HFF-Myc (cell line): ENCODE measurements at regions not wholly inside any gene's neighbourhood (a gene's known extent, or its start where the extent isn't known, plus 50 kb on each side); places are given as distances from the start of the nearest gene placed in this dataset.
"Not testable (repeated sequence)": the region's sequence is repeated elsewhere in the genome, so short reads cannot be mapped to it uniquely, and the experiment has no call there.

Source experiments
- DNase-seq: peaks from one replicate; pipeline ENCODE4 v3.0.0-alpha.2; 2011; ENCODE audit warnings: low read depth; ENCODE audit errors: extremely low read depth
- H3K4me3 ChIP-seq: replicated peaks from 2 replicates; pipeline ENCODE4 v1.5.1; 2011; ENCODE audit warnings: low read depth, mild to moderate bottlenecking, control low read depth, low read length
- TF ChIP-seq, protein P1 (sequence below): IDR thresholded peaks from 2 replicates; pipeline ENCODE4 v1.5.1; 2012; ENCODE audit warnings: mild to moderate bottlenecking, low read depth, low read length, control low read depth; ENCODE audit errors: missing control alignments

DNA sequence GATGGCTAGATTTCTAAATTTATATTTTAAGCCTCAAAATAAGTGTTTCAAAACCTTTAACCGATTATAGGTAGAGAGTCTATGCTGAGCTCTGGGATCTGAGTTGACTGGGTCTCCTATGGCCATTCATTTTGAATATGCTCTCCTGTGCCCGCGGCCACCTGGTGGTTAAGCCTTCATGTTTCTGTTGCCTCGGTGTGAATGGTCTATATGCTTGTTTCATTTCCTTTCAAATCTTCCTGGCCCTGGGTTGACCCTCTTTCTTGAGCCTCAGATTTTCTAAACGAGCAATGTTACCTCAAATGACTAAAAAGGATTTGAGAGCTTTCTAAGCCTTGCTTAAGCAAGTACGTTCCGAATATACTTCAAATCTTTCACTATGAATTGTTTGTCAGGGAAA, 789.4 kb upstream of the KIRREL3 start:
- DNase-seq: no peak
- TF ChIP-seq, protein P1, sequence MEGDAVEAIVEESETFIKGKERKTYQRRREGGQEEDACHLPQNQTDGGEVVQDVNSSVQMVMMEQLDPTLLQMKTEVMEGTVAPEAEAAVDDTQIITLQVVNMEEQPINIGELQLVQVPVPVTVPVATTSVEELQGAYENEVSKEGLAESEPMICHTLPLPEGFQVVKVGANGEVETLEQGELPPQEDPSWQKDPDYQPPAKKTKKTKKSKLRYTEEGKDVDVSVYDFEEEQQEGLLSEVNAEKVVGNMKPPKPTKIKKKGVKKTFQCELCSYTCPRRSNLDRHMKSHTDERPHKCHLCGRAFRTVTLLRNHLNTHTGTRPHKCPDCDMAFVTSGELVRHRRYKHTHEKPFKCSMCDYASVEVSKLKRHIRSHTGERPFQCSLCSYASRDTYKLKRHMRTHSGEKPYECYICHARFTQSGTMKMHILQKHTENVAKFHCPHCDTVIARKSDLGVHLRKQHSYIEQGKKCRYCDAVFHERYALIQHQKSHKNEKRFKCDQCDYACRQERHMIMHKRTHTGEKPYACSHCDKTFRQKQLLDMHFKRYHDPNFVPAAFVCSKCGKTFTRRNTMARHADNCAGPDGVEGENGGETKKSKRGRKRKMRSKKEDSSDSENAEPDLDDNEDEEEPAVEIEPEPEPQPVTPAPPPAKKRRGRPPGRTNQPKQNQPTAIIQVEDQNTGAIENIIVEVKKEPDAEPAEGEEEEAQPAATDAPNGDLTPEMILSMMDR: peak; percentile 31
- H3K4me3 ChIP-seq: no peak overlapping the region

DNA sequence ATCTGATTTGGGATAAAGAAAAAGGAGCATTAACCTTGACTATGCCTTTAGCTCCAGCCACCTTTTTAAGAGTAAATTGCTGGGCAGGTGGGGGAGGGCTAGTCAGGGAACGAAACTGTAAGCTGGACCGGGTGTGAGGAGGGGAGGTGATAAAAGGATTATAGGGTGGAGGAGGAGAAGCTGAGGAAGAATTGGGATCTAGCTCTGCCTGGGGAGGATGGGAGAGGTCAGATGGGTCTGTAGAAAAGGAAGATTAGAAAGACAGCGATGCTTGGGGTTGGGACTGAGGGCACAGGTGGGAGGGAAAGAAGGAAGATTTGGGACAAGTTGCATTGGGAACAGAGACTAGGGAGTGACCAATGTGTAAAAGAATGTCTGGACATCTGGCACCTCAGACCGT, 772.4 kb upstream of the KIRREL3 start:
- H3K4me3 ChIP-seq, DNase-seq: not testable (repeated sequence)

DNA sequence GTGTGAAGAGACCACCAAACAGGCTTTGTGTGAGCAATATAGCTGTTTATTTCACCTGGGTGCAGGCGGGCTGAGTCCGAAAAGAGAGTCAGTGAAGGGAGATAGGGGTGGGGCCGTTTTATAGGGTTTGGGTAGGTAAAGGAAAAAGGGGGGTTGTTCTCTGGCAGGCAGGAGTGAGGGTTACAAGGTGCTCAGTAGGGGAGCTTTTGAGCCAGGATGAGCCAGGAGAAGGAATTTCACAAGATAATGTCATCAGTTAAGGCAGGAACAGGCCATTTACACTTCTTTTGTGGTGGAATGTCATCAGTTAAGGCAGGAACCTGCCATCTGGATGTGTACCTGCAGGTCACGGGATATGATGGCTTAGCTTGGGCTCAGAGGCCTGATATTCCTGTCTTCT, 768.4 kb upstream of the KIRREL3 start:
- DNase-seq, H3K4me3 ChIP-seq: not testable (repeated sequence)

DNA sequence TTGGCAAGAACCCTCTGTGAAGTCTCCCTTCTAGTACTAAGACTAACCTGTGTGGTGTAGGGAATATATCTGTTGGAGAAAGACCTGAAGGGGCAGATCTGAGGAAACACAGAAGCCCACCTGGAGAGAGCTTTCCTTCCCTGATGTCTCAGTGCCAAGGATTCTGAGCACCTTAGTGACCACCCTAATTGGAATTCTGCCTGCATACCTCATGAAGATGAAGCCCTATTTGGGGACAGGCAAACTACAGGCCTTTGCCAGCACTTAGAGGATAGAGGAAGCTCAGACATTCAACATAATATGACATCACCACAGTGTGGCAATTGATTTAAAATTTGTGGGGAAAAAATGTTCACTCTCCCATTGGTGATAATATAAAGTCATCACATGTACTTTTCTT, 766.2 kb upstream of the KIRREL3 start:
- H3K4me3 ChIP-seq: no peak overlapping the region
- DNase-seq: no peak
- TF ChIP-seq, protein P1: no peak

DNA sequence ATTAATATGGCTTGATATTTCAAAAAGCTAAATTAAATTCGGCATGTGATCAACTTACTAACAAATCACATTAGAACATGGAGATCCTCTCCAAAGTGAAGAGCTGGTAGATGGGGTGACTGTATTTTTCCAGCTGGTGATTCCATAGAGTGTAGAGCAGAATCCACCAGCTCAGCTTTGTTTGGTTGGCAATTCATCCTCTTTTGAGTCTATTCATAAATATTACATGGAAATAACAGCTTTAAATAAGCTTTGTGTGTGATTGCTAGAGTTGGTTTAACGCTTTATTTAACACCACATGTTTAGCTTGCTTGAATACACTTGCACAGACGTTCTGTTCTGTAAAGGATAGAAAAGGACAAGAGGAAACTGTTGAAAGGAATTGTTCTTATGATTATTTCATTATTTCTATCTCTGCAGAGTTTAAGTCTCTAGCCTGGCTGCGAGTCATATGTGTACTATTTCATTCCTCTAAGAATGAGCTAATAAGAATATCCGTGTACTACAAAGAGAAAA, 738.3 kb upstream of the KIRREL3 start:
- no peak overlapping the region for H3K4me3 ChIP-seq
- TF ChIP-seq, protein P1: no peak
- DNase-seq: no peak

DNA sequence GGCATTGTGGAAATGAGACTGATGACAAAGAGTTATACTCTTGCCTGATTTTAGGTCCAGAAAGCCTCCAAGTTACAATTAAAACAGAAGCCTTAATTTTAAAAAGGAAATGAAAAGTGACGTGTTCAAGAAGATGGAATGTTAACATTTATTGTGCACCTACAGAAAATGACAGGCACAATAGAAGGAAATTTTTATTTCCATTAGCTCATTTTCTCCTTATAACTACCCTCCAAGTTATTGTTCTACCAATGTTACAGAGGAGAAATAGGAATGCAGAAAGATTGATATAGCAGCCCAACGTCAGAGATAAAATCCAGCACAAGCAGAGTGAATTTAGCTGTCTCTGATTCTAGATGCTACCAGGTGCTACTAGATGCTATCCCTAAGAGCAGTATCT, 736.9 kb upstream of the KIRREL3 start:
- H3K4me3 ChIP-seq: no peak overlapping the region
- TF ChIP-seq, protein P1: no peak
- DNase-seq: no peak

DNA sequence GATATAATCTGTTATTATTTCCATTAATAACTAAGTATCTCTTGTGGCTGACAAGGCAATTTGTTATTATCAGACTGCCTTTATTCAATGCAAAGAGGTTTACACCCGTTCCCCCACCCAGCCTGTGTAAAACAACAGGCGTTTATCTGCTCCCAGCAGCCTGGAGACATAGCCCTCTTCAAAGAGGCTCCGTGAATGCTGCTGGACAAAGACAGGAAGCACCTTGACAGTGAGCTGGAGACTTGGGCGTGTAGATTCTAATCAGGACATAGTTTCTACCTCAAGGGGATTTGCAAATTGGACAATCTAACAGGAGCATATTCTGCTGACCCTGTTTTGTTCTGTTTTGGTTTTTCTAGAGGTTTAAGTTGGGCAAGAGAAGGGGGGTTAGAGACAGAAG, 733.0 kb upstream of the KIRREL3 start:
- DNase-seq: no peak
- H3K4me3 ChIP-seq: no peak overlapping the region
- TF ChIP-seq, protein P1: no peak

DNA sequence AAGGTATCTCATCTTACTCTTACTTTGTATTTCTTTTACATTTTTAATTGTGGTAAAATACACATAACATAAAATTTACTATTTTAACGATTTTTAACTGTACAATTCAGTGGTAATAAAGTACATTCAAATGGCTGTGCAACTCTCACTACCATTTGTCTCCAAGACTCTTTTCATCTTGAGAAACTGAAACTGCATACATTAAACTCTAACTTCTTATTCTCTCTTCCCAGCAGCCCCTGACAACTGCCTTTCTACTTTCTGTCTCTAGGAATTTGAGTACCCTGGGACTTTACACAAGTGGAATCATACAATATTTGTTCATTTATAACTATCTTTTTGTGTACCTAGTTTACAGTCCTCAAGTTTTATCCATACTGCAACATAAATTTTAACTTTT, 725.8 kb upstream of the KIRREL3 start:
- no peak for DNase-seq
- TF ChIP-seq, protein P1: no peak
- no peak overlapping the region for H3K4me3 ChIP-seq
